DMS 273 (cell line): ENCODE measurements at regions not wholly inside any gene's neighbourhood (a gene's known extent, or its start where the extent isn't known, plus 50 kb on each side); places are given as distances from the start of the nearest gene placed in this dataset.

Experiments
- DNase-seq: peaks from one replicate; lab custom pipeline; 2025; ENCODE audit not compliant: unreplicated experiment; lab: John Stamatoyannopoulos, UW

DNA sequence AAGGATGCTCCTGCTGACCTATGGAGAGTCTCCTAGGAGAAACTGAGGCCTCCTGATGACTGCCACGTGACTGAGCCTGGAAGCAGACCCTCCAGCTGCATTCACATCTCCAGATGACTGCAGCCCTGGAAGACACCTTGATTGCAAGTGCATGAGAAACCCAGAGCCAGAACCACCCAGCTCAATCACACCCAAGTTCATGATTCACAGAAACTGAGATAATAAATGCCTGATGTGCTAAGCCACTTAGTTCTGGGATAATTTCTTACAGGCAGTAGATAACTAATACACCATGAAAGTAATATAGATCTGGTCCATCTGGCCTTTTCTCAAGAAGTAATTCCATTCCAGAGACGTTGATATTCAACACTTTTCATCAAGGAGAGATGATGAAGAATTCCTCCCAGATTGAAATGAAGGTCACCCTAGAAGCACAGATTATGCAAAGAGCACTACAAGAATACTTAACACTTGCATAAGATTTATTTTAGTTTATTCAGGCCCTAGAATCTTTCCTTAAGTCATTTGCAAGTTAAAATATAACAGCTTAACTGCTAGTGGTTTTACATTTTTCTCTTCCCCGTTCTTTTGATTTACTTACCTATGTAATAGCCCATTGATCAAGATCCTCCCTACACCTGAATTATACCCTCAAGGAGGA lies 208.2 kb upstream of the INHBA start:
- DNase-seq, result no peak

DNA sequence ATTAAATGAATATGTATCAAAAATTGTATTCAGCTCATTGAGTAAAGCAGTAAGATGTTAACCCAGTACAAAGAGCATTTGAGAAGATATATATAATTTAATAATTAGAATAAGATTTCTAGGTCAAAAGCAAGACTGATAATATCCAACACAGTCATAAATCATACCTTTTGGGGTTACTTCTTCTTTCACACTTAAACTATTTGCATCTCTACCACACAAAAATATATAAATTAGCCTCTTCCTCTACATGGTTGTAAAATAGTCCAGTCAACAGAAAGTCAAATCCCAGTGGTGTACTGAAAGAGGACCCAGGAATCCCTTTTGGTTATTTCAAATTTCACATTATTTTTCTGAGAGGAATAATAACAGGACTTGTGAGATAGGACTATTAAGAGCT lies 204.6 kb upstream of the INHBA start:
- DNase-seq, result no peak

DNA sequence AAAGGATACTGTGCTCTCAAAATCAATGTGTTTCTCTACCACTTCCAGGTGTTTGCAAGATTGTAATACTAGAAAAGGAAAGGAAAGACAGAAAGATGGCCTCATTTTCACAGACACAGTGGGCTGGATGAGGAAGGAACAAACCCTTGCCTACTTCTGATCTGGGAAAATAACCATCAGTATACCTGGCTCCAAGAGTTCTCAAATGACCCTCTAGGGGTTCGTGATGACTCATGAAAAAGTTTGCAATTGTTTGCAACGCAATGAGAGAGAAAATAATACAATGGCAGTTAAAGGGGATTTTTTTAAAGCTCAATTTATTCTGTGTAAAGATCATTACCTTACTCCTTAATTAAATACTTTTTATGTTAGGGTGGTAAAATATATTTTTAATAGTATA lies 197.6 kb upstream of the INHBA start:
- DNase-seq, result no peak

- DNase-seq, result no peak
These were observed 197.0 kb upstream of the INHBA start for GRCh38 chr7:41899823-41900433.

DNA sequence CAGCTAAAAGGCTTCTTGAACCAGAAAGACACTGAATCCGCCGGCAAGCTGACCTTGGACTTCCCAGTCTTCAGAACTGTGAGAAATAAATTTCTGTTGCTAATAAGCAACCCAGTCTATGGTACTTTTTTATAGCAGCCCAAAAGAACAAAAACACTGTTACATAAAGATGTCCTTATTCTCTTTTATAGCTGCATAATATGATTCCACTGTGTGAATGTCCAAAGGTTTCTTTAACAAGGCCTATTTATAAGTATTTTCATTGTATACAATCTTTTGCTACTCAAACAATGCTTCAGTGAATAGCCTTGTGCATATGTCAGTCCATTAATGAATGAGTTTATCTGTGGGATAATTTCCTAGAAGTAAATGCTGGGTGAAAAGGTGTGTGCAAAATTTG lies 190.8 kb upstream of the INHBA start:
- no peak for DNase-seq

- peak; percentile 18 for DNase-seq
These were observed 189.6 kb upstream of the INHBA start for GRCh38 chr7:41892356-41893100.

- no peak for DNase-seq
These were observed 189.1 kb upstream of the INHBA start for GRCh38 chr7:41891950-41892349.

DNA sequence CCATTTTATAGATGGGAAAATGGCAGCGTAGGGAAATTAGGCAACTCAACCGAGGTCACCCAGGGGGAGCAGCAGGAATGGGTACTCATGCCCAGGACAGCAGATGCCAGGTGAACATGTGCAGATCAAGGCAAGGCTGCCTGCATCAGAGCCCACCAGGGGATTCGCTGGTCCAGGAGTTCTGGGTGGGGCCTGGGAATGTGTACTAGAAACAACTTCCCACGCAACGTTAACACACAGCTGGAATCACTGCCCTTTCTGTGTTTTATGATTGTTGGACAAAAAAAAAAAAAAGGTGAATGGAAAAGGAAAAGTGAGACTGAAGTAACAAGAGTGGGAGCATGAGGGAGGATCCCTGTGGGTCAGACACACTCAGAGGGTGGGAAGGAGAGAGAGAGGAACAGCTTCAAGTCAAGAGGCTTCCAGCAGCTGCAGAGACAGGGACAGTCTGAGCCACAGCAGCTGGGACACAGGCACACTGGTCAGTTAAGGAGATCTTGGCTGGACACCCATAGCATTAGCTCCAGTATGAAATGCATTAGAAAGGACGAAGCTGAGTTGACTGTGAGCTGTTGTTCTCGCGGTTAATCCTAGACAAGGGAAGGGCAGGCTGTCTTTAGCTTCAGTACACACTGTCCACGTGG lies 187.9 kb upstream of the INHBA start:
- no peak for DNase-seq

- DNase-seq, result no peak
These were observed 186.6 kb upstream of the INHBA start for GRCh38 chr7:41889472-41889871.

DNA sequence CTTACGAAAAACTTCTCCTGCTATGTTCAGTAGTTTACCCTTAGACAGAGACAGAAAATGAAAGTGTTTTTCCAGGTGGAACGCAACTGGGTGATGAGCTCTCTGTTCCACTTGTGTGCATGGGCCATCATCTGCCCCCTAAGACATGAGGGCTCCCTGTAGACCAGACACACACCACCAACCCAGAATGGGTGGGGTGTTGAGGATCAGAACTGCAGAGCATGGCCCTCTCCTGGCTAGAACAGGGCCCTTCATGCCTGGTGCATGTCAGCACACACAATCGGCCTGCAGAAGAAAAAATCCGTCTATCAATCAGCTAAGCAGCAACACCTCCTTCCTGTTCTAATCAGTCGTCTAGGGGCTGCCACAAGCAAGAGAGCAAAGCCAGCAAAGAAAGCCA lies 186.2 kb upstream of the INHBA start:
- DNase-seq, result no peak

- no peak for DNase-seq
These were observed 184.5 kb upstream of the INHBA start for GRCh38 chr7:41887416-41887815.

GRCh38 chr7:41886901-41887311 lies 184.0 kb upstream of the INHBA start:
- DNase-seq, result peak; percentile 39

GRCh38 chr7:41886262-41886900 lies 183.5 kb upstream of the INHBA start:
- no peak for DNase-seq

DNA sequence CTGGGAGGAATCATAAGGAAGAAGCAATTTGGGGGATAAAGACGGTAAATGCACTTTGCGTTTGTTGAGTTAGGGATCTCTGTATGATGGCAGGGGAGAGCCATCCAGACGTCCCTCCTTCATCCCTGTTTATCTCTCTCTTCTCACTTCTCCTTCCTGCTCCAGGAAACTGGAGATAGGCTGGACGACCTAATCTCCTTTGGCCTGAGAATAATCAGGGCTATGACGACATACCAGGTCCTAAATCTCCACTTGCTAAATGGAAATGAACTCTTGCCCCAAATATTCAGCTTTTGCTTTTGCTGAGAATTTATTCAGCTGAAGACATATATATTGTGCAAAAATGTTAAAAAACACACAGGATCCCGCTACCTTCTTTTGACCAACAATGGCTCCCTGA lies 182.9 kb upstream of the INHBA start:
- no peak for DNase-seq

DNA sequence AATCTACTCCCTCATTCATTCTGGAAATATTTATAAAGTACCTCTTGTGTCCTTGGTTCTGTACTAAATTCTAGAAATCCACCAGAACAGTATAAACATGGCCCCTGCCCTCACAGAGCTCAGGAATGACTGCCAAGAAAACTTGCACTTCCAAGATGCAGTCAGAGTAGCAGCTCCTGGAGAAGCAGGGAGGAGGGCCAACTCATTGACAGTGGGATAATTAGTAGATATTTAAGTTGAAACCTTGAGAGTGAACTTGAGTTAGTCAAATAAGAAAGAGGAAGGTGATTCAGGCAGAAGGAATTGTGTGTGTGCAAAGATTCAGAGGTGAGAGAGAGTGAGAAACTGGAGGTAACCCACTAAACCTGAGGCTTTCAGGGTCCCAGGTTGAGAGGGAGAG lies 182.2 kb upstream of the INHBA start:
- no peak for DNase-seq

- no peak for DNase-seq
These were observed 180.0 kb upstream of the INHBA start for GRCh38 chr7:41882745-41883420.

- no peak for DNase-seq
These were observed 179.4 kb upstream of the INHBA start for GRCh38 chr7:41882256-41882655.

DNA sequence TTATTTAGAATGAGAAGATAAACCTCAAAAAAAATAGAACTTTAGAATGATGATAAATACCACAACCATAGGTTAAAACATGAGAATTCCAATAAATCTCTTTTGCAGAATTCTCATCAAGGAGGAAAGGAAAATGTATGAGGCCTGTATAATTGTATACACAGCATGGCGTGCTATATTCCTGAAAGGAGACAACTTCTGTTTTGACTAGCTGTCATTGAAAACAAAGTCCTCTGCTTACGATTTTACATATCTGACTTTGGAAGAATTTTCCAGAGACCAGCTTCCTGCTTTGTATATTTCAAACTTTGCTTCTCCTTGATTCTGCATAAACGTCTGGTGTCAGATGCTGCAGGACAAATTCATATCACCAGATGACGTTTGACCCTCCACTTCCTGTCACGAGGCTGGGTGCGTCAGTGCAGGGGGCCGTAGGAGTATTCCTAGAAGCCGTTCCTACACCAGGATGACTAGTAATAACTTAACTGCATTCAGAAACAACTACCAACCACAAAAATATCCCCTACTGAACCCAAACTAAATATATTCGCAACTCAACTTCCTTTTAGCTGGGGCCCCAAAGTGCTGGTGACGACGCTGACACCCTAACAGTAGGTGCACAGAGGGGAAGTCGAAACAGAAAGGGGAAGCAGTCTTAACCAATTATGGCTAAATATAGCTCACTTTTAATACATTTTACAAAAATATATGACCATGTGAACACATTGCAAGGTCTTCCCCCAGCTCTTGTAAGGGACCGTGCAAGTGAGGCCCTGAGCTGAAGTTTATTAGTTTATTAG lies 178.6 kb upstream of the INHBA start:
- no peak for DNase-seq

- no peak for DNase-seq
These were observed 177.2 kb upstream of the INHBA start for GRCh38 chr7:41880107-41880506.

DNA sequence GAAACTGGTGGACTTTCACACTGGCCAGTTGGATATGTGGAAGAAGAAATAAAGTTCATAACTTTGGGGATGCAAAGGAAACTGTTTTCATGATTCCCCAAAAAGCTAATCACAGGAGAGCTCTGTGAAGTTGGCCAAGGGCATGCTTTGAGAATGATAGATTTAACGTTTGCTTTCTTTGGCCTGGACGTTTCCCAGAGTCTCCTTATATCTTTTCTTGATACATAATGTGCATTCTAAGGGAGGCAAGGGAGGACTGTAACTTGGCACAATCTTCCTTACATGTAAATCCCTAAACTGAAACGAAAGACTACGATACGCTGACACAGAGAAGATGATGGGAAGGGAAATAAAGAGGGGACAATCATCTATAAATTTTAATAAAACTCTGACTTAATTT lies 176.5 kb upstream of the INHBA start:
- no peak for DNase-seq
